DND-41 (cell line): ENCODE measurements at regions not wholly inside any gene's neighbourhood (a gene's known extent, or its start where the extent isn't known, plus 50 kb on each side); places are given as distances from the start of the nearest gene placed in this dataset.

Experiments used
- CTCF ChIP-seq: IDR thresholded peaks from 2 replicates; pipeline ENCODE4 v1.5.1; 2012; ENCODE audit warnings: borderline replicate concordance, low read length, moderate library complexity, mild to moderate bottlenecking; ENCODE audit not compliant: poor library complexity, severe bottlenecking; ENCODE audit errors: extremely low read depth
- EZH2 ChIP-seq: IDR thresholded peaks from 3 replicates; pipeline ENCODE4 v1.6.1; 2012; ENCODE audit warnings: borderline replicate concordance, low read depth, mild to moderate bottlenecking, moderate library complexity, low read length, inconsistent platforms; ENCODE audit not compliant: severe bottlenecking

- no peak for TF ChIP-seq CTCF
- no peak for TF ChIP-seq EZH2
These were observed 334.0 kb upstream of the FMN2 start for GRCh38 chr1:239757716-239758115.
